Central memory CD4-positive, alpha-beta T cell (primary cell): ENCODE measurements at regions not wholly inside any gene's neighbourhood (a gene's known extent, or its start where the extent isn't known, plus 50 kb on each side); places are given as distances from the start of the nearest gene placed in this dataset.

ENCODE experiments used
- DNase-seq: peaks from one replicate; pipeline ENCODE4 v3.0.0; 2022

DNA sequence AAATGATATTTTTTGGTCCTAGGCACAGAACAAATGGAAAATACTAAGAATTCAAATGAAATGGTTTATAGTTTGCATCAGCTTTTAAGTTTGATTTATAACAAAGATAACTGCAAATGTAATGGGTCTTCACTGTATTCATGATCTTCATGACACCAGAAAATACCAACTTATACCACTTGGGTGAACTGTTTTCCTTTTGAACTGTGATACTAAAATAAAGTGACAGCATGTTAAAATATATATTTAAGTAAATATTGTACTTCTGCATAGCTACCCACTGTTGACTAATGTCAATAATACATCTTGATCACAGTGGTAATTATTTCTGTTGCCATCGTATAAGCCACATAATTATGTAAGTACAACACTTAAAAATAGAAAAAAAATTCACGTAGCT lies 442.0 kb upstream of the ANKRD30A start:
- DNase-seq, result no peak

DNA sequence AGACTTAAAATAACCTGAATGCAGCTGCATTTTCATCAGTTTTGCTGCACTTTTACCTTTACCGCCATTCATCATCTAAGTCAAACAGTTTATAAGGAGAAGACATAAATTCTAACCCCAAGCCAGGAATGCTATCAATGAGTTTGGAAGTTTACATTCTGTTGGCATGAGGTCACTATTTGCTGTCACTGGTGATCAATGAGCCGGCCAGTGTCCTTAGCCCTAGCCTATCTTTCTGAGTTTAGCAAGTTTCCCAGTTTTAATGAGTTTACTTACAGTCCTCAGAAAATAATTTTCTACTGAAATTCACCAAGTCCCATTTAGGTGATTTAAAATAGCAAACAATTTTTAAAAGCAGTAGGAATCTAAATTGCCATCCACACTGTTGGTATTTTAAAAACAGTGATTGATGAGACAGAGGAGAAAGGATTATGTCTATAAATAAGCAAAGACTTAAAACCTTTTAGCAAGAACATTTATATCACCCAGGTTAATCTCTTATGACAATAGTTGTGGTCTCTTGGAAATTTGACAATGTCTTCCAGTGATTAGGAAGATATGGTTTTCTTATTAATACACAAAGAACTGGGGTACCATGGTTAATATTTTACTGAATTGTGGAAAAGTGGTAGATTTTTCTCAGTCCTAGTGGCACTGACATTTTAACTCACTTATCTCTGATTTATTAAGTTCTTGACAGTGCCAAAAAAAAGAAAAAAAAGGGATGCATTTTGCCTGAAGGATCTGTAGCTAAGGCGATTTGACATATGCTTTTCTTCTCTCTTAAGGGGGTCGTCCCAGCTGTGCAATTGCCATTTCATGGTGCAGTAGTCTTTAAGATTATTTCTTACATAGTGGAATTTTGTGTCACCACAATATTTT lies 443.4 kb upstream of the ANKRD30A start:
- no peak for DNase-seq

DNA sequence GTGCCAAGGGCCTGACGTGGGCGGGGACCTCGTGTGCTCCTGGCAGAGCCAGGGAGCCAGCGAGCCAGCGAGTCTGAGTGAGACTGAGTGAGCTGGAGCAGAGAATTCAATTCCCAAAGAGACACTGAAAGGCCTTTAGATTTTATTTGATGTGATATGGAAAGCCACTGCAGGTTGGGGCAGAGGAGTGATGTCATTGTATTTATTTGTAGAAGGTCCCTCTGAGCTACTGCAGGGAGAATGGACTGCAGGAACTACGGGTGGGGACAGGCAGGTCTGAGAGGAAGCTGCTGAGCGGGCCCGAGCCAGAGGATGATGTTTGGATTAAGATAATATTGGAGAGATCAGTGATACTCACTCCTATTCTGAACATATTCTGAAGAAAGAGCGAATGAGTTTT lies 445.8 kb upstream of the ANKRD30A start:
- DNase-seq, result no peak

DNA sequence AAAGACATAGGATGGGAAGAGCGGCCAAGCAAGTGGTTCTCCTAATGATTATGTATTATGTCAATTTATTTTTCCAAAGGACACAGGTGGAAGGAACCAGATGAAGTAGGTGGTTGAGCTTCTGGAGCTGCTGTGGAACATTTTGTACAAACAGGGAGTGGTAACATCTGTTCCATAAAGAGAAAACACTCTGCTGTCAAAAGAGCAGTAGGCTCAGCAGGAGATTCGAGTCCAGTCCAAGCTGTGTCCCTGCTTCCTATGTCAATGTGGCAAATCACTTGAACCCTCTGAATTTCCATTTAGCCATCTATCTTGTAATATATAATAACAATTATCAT lies 448.0 kb upstream of the ANKRD30A start:
- no peak for DNase-seq

DNA sequence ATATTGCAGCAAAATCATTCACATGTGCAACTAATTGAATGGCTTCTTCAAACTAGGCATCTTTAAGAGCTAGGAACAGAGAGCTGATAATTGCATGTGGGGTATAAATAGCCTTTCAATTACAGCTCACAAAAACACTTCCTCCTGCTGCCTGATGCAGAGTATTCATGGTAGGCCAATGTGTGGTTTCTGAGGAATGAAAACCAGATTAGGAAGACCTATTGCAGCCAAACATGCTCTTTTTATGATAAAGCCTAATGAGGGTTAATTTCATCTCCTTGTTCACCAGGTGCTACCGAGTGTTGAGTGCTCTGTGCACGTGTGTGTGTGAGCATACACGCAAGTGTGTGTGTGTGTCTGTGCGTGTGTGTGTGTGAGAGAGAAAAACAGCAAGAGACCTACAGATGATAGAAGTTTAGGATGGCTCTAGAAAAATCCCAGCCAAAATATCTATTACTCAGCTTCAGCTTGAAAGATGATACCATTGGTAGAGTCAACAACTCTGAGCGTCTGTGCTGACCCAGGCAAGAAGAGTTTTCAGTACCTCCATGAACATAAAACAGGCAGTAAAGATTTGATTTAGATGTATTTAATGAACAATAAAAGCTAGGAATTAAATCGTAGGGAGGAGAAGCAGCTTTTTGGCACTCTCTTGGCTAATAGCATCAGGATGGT lies 448.5 kb upstream of the ANKRD30A start:
- DNase-seq, result no peak

DNA sequence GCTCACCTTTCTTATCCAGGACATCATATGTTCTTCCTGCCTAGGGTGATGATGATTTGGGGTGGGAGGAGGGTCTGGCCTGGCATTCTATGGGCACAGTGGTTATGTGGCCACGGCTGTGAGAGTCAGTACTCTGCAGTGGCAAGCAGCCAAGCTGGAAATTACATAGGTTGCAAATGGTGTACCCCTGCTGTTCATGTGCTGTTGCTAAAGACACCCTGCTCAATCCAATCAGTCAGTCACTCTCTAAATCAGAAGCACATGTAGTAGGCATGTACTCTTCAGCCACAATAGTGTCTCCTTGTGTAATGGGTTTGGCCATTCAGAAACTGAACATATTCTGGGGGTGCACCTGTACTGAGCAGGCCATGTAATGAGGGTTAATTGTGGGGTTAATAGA lies 449.1 kb upstream of the ANKRD30A start:
- no peak for DNase-seq

DNA sequence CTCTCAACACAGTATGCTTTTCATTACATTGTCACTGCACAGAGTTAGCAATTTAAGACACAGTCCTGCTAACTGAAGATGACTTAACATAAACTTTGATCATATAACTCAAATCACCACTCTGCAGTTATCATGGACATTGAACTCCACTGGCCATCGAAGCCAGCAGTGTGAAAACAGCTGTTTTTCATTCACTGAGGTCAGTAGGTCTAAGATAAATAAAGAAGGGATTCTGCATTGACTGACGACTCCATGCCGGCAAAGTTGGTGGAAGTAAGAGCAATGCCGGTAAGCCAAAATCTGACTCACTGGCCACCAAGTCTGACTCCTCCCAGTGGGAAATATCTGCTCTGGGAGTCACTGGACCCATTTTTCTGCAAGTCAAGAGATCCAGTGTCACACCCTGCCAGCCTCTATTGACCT lies 449.9 kb upstream of the ANKRD30A start:
- no peak for DNase-seq

DNA sequence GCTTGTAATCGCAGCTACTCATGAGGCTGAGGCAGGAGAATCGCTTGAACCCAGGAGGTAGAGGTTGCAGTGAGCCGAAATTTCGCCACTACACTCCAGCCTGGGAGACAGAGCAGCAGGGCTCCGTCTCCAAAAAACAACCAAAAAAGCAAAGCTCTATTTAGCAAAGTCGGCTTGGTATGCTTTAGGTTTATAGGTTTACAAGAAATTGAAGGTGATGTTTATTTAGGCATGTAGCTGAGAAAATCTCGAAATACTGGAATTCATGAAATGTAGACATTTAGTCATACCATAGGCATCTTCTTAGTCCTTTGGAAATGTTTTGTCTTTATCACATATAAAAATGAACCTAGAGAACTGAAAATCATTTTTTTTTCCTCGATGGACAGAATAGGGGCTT lies 453.8 kb upstream of the ANKRD30A start:
- DNase-seq, result no peak

DNA sequence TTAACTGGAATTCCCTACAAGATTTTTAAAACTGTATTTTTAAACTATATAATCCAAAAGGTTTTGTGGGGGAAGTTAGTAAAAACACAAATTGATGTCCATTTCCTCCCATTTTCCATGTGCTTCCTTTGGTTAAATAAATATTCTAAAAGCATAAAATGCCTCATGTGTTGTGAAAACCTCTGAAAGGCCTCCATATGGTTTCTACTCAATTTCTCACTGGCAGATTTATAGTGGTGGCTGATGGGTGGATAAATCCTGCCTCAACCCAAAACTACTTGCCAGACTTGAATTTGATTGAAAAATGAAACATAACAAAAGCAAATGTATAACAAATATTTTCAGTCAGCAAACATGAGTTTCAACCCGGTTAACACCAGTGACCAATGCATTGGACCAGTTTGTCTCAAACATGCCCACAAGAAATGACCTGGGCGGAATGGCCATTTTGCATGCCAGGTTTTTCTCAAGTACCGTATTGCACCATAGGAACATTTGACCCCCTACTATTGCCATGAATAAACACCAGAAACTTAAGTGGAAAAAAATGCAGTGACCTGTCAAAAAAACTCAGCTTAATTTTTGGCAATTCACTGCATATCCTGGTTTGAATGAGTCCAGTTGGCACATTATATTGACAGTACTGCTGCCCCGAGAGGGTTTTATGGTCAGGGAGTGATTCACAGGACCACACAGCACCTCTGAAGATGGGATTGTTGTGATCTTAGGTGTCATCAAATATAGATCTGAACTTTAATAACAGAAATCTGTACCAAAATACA lies 454.6 kb upstream of the ANKRD30A start:
- DNase-seq, result no peak

DNA sequence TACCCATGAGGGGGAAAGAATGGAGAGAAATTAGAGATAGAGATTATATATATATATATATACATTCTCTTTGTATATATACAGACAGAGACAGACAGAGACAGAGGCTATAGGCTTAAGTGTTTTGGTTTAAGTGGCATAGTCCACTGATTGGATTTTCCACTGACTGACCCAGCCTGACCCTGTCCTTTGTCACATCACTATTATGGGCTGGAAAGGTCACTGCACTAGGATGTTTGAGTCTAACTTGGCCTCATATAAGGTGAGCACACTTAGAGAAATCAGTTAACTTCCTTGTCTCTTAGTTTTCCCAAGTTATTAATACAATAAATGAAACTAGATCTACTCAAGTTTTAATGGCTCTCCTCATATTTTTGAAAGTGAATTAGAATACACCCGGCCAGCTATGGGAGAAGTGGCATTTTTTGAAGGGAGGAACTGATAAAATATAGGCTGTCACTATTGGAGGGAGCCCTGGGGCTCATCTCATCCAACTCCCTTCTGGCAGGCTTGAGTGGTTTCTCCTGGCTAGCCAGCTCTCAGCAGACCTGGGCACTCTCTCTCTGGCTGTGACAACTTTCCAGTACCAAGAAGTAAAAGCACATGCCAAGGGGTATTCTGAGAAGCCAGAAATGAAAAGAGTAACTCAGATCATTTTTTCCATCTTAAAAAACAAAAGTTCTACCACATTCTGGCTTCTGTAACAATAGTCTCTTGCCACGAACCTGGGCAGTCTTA lies 455.6 kb upstream of the ANKRD30A start:
- DNase-seq, result no peak

DNA sequence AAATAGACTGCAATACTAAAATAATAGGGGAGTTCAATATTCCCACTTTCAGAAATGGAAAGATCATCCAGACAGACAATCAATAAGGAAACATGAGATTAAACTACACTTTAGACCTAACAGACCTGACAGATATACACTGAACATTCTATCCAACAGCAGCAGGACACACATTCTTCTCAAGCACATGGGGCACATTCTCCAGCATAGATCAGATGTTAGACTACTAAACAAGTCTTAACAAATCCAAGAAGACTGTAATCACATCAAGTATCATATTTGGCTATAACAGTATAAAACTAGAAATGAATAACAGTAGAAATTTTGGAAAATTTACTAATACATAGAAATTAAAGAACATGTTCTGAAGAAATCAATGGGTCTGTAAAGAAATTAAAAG lies 458.9 kb upstream of the ANKRD30A start:
- no peak for DNase-seq

DNA sequence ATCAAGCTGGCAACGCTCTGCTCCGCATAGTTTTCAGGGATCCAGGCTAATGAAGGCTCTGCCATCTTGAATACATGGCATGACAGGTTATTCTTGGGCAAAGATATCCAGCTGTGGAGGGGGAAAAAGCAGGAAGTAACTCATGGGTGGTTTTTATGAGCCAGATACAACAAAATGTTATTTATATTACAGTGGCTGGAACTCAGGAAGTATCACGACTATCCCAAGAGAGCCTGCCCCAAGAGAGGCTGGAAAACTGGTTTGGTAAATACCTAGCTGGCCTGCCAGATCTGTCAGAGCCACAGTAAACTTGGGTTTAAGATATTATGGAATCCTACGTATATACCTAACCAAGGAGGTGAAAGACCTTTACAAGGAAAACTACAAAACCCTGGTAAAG lies 462.8 kb upstream of the ANKRD30A start:
- no peak for DNase-seq

DNA sequence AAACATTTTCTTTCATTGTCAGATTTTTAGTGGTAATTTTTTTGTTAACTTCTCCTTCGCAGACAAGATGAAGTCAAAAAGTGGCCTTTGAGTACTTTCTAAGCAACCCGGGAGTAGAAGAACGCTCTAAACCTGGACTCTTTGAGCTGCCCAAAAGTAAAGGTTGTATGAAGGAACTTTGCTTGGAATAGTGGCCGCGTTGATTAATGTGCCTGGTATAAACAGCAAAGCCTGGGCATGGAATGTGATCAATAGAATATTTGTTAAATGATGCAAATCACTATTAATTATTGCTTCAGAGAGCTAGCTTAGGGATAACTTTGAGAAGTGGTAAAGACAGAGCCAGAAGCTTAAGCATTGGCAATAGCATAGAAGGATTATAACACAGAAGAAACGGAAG lies 475.1 kb upstream of the ANKRD30A start:
- DNase-seq, result no peak

DNA sequence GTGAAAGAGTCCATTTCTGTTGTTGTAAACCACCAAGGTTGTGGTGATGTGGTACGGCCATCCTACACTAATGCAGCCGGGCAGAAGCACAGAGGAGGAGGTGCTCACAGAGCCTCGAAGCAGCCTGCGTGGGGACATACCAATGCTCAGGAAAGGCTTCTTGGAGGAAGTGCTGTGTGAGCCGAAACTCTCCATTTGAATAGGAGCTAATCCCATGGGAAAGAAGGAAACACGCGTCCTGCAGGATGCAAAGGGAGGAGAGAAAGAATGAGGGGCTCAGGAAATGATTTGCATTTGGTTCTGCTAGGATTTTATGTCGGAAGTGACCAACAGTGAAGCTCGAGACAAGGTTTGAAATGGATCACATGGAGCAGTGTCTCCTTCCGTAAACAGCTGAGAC lies 477.9 kb upstream of the ANKRD30A start:
- DNase-seq, result no peak

DNA sequence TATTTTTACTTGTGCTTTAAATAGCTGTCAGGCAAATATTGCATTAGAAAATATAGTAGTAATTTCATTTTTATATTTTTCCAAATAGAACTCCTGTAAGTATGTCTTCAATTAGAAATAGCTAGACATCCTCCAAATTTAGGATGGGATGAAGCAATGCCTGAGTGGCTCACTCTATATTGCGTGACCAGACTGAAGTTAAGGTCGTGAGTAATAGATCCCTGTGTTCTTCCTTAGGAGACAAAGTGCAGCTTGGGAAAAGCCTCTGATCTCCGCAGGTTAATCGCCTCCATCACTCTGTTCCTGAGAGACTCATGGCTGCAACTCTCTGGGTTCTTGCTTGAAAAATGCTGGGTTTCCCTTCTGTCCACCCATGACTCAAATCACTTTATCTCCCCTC lies 484.8 kb upstream of the ANKRD30A start:
- no peak for DNase-seq

DNA sequence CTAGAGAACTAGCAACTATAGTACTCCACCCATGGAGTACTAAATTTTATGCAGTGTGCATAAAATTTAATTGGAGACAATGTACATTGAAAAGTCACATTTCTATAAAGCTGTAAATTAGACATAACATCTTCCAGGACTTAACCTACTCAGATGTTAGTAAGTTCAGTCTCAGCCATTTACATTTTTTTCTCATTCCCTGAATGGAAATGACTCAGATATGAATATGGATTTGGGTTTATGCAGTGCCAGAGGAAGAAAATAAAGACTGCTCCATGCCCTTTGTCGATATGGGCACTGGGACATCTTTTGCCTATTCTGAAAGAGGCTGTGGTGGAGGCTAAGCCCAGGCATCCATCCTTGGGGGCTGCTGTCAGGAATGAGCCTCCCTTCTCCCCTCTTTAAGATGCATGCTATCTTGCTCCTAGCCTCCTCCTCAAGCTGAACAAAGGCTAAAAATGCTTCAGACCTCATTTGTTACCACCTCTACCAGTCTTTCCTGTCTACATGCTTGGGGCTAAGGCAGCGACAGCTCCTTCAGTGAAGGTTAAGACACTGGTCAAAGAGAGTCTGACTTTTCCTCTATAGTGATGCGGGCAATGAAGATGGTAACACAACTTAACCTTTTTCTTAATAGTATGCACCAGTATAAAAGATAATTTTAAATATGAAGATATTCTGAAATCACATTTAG lies 486.8 kb upstream of the ANKRD30A start:
- DNase-seq, result no peak

DNA sequence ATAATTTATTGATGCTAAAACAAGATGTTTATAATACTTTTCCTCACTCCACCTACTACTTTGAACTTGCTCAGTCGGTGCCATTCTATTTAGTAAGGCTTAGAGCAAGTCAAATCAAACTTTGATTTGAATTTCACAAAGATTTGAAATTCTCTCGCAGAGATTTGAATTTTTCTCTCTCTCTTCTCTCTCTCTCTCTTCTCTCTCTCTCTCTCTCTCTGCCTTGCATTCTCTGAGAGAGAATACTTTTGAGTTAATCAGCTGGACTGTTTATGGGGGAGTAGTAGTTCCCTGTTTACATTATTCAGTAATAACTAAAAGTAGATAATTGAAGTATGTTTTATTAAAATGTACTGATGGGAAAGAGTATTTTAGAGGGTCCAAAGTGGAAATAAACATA lies 488.5 kb upstream of the ANKRD30A start:
- DNase-seq, result no peak

DNA sequence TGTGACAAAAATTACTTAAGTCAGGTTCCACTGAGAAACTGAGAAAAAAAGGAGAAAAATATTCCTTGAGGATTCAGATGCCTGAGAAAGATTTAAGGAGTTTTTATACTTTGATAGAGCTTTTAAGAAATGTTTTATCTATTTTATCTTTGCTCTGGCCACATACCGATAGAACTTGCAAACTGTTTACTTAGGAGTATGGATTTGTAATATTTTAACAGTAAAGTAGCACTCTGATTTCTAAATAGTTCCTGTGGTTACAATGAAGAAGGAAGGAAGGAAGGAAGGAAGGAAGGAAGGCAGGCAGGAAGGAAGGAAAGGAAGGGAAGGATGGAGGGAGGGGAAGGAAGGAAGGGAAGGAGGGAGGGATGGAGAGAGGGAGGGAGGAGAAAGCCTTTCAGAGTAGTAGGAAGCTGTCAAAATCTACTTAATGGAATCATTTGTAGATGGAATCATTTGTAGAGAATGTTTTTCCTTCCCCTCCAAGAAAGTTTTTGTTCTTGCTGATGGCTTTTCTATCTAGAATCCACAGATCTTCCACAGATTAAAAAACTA lies 489.0 kb upstream of the ANKRD30A start:
- DNase-seq, result no peak

DNA sequence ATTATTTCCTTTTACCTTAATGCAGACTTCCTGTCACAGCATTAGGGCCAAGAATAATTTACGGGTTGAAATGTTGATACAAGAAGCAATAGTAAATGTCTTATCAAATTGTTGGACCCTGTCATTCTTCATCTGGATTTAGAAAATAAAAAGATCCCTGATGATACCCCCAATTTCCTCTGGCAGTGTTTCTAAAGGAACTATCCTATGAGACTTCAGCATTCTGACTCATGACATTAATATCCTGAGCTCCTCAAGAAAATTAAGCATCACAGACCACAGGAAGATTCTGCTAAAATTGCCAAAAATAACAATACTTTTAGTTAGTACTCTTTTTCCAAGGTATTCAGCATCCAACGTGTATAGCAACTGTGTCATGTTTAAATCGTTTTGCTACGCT lies 490.5 kb upstream of the ANKRD30A start:
- DNase-seq, result no peak

DNA sequence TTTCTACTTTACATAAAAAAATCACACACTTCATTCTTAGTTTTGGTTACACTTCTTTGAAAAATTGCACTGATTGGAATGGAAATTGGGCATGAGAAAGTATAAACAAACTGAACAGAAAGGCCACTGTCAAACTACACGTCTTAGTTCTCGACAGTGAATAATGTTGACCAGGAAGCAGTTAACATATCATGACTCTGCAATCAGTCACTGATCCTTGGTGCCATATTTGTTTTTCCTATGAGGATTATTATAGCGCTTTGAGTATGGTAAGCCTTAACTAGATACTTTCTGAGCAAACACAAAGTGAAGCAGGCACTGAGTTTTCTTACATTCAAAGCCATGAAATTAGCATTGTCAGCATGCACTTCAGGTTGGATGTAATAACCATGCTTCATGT lies 495.1 kb upstream of the ANKRD30A start:
- DNase-seq, result no peak

DNA sequence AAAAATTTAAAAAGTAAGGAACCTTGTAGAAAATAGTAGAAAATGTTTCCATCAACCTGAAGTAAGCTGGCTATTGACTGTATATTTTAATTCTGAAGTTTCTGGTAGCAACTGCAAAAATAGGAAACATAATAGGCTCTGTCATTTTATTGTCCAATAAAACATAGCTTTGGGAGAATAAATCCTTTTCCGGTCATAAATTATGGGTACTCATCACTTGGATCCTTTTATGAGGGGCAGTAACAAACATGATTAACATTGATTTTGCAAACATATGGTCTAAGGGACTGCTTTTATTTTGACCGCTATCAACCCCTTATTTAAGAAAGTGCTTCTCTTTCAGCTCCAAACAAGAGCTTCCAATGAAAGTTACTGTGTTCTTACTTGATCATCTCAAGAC lies 495.9 kb upstream of the ANKRD30A start:
- no peak for DNase-seq

DNA sequence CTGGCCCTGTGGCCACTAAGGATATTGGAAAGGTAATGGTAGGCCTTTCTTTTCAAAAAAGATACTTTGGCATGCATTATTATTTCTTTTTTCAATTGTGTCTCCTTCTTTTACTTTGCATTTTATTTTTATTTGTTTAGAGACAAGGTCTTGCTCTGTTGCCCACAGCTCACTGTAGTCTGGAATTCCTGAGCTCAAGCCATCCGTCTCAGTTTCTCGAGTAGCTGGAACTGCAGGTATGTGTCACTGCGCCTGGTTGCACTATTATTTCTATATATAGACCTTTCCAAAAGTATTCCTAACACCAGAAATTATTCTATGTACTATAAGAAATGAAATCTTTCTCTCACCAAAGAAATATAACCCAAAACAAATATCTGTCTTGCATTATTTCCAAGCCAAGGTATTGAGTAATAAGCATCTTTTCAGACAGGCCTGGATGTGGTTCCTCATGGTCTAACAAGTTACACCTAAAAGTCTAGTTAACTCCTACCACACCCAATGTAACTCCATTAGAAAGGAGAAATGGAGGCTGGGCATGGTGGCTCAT lies 500.8 kb upstream of the ANKRD30A start:
- no peak for DNase-seq
